PC-9 (cell line): ENCODE measurements at regions not wholly inside any gene's neighbourhood (a gene's known extent, or its start where the extent isn't known, plus 50 kb on each side); places are given as distances from the start of the nearest gene placed in this dataset.

Experiments used
- BruUV-seq: library from RNA; stranded (reverse); fragments of 400-500 nt; replicated peaks from 2 replicates; lab custom pipeline; 2021; lab: Mats Ljungman, UMichigan
- CTCF ChIA-PET: fragments of 300-600 bp; sonication (Branson Sonifier 250); formaldehyde crosslinking; loops from one replicate; lab custom pipeline; 2022; ENCODE audit warnings: antibody characterized with exemption; lab: Charles Lee
- POLR2A ChIA-PET: fragments of 300-600 bp; sonication (Branson Sonifier 250); formaldehyde crosslinking; loops from one replicate; lab custom pipeline; 2022; ENCODE audit warnings: antibody characterized with exemption; ENCODE audit not compliant: unreplicated experiment; lab: Charles Lee
- DNase-seq, 2 experiments: peaks; one replicate each; pipeline versions ENCODE4 v3.0.0 to v3.0.0-alpha.2; 2015 to 2022; ENCODE audit warnings: mixed read lengths in 1 of 2
- H2AFZ ChIP-seq: fragments of 200-600 bp; sonication (generic); 2 replicates; pipeline ENCODE4 v1.8.1; 2017; ENCODE audit warnings: antibody characterized with exemption
- H3F3A ChIP-seq: fragments of 200-600 bp; sonication (generic); 2 replicates; pipeline ENCODE4 v1.8.1; 2017; ENCODE audit warnings: antibody characterized with exemption, mild to moderate bottlenecking, low read depth; ENCODE audit not compliant: insufficient read depth
- H3K27ac ChIP-seq: fragments of 200-600 bp; sonication (generic); 2 replicates; pipeline ENCODE4 v1.6.1; 2016; ENCODE audit warnings: mixed run types
- H3K27me3 ChIP-seq: fragments of 200-600 bp; sonication (generic); 2 replicates; pipeline ENCODE4 v1.6.1; 2016; ENCODE audit warnings: low read depth, mixed run types; ENCODE audit not compliant: insufficient read depth
- H3K36me3 ChIP-seq: fragments of 200-600 bp; sonication (generic); 2 replicates; pipeline ENCODE4 v1.6.1; 2016; ENCODE audit warnings: low read depth, mixed run types
- H3K4me1 ChIP-seq: fragments of 200-600 bp; sonication (generic); replicated peaks from 2 replicates; pipeline ENCODE4 v1.6.1; 2016; ENCODE audit warnings: mixed run types; ENCODE audit not compliant: insufficient read depth
- H3K4me2 ChIP-seq: fragments of 200-600 bp; sonication (generic); 2 replicates; pipeline ENCODE4 v1.6.1; 2017; ENCODE audit warnings: mixed run types
- H3K4me3 ChIP-seq: fragments of 200-600 bp; sonication (generic); 2 replicates; pipeline ENCODE4 v1.6.1; 2016; ENCODE audit warnings: mixed run types
- H3K79me2 ChIP-seq: fragments of 200-600 bp; sonication (generic); 2 replicates; pipeline ENCODE4 v1.6.1; 2017; ENCODE audit warnings: low read depth, mixed run types
- H3K9me2 ChIP-seq: fragments of 200-600 bp; sonication (generic); 2 replicates; pipeline ENCODE4 v1.8.1; 2017; ENCODE audit warnings: mild to moderate bottlenecking; ENCODE audit not compliant: insufficient read depth
- H3K9me3 ChIP-seq: fragments of 200-600 bp; sonication (generic); 2 replicates; pipeline ENCODE4 v1.8.1; 2016; ENCODE audit warnings: low read depth; ENCODE audit not compliant: insufficient read depth
- H4K20me1 ChIP-seq: fragments of 200-600 bp; sonication (generic); 2 replicates; pipeline ENCODE4 v1.8.1; 2017; ENCODE audit not compliant: insufficient read depth
- CTCF ChIP-seq: fragments of 200-600 bp; sonication (generic); conservative IDR thresholded peaks from 2 replicates; pipeline ENCODE4 v1.6.1; 2017; ENCODE audit warnings: mixed run types, antibody characterized with exemption, mild to moderate bottlenecking, moderate library complexity
- EZH2 ChIP-seq: fragments of 200-600 bp; sonication (generic); IDR thresholded peaks from 2 replicates; pipeline ENCODE4 v1.8.0; 2017; ENCODE audit warnings: antibody characterized with exemption, low read depth
- intact Hi-C: fragments of 100-400 bp; cut with micrococcal nuclease; formaldehyde crosslinking; loops from one replicate; pipeline ENCODE4 v1.10.0; 2022; ENCODE audit not compliant: unreplicated experiment

GRCh38 chr9:79301085-79301484, 270.7 kb upstream of the TLE4 start:
- ChIA-PET CTCF (no interaction called here), POLR2A (no interaction called here)
- H3F3A ChIP-seq, result no peaks in the 10 kb centered on the region
- BruUV-seq, result no TSS peak
- H3K4me3 ChIP-seq, result no peak overlapping the region
- no peaks in the 10 kb centered on the region for H4K20me1 ChIP-seq
- intact Hi-C loops, result no loop called here
- no peak overlapping the region for H3K4me2 ChIP-seq
- no peak overlapping the region for H3K27ac ChIP-seq
- no peaks in the 10 kb centered on the region for H3K9me2 ChIP-seq
- H3K4me1 ChIP-seq, result no peaks in the 10 kb centered on the region
- no peak overlapping the region for H2AFZ ChIP-seq
- H3K27me3 ChIP-seq, result 0 out of 2 replicates have a peak, but pooled peaks cover 7% of the 10 kb centered on the region
- TF ChIP-seq EZH2 (no peak), CTCF (no peak)
- no peaks in the 10 kb centered on the region for H3K36me3 ChIP-seq
- H3K79me2 ChIP-seq, result no peaks in the 10 kb centered on the region
- no peaks in the 10 kb centered on the region for H3K9me3 ChIP-seq
- DNase-seq, result no peak

GRCh38 chr9:79301551-79302391, 270.0 kb upstream of the TLE4 start:
- Histone ChIP-seq H3K4me3 (no peak overlapping the region), H3K4me1 (no peaks in the 10 kb centered on the region), H3K9me2 (no peaks in the 10 kb centered on the region), H3K27me3 (0 out of 2 replicates have a peak, but pooled peaks cover 4% of the 10 kb centered on the region), H2AFZ (no peak overlapping the region), H3K27ac (no peak overlapping the region), H3K4me2 (no peak overlapping the region), H3K9me3 (no peaks in the 10 kb centered on the region), H3F3A (no peaks in the 10 kb centered on the region), H4K20me1 (no peaks in the 10 kb centered on the region), H3K79me2 (no peaks in the 10 kb centered on the region), H3K36me3 (no peaks in the 10 kb centered on the region)
- intact Hi-C loops, result no loop called here
- CTCF ChIA-PET, result no interaction called here
- TF ChIP-seq EZH2 (no peak), CTCF (no peak)
- no peak for DNase-seq
- no TSS peak for BruUV-seq
- POLR2A ChIA-PET, result no interaction called here

GRCh38 chr9:79302569-79302968, 269.2 kb upstream of the TLE4 start:
- H3K4me2 ChIP-seq, result no peak overlapping the region
- H3K4me3 ChIP-seq, result no peak overlapping the region
- H3K9me2 ChIP-seq, result no peaks in the 10 kb centered on the region
- H3K79me2 ChIP-seq, result no peaks in the 10 kb centered on the region
- no peaks in the 10 kb centered on the region for H4K20me1 ChIP-seq
- no peak overlapping the region for H3K27ac ChIP-seq
- H3K4me1 ChIP-seq, result no peaks in the 10 kb centered on the region
- no peaks in the 10 kb centered on the region for H3F3A ChIP-seq
- no peaks in the 10 kb centered on the region for H3K36me3 ChIP-seq
- no TSS peak for BruUV-seq
- H2AFZ ChIP-seq, result no peak overlapping the region
- POLR2A ChIA-PET, result no interaction called here
- H3K27me3 ChIP-seq, result no peaks in the 10 kb centered on the region
- no peak for DNase-seq
- CTCF ChIA-PET, result no interaction called here
- intact Hi-C loops, result no loop called here
- no peaks in the 10 kb centered on the region for H3K9me3 ChIP-seq
- TF ChIP-seq EZH2 (no peak), CTCF (no peak)
